HG02973 (cell line): ENCODE measurements at regions not wholly inside any gene's neighbourhood (a gene's known extent, or its start where the extent isn't known, plus 50 kb on each side); places are given as distances from the start of the nearest gene placed in this dataset.
"Not testable (repeated sequence)": the region's sequence is repeated elsewhere in the genome, so short reads cannot be mapped to it uniquely, and the experiment has no call there.

Experiments used
- ATAC-seq: cut with Tn5 transposase; IDR thresholded peaks from one replicate; pipeline ENCODE4 v1.9.1; 2021; ENCODE audit warnings: moderate library complexity; ENCODE audit not compliant: unreplicated experiment

- ATAC-seq, result no peak
Observed at GRCh38 chr11:96760306-96760705, 370.5 kb downstream of the JRKL start.

GRCh38 chr11:96760815-96761214 lies 371.0 kb downstream of the JRKL start:
- no peak for ATAC-seq

DNA sequence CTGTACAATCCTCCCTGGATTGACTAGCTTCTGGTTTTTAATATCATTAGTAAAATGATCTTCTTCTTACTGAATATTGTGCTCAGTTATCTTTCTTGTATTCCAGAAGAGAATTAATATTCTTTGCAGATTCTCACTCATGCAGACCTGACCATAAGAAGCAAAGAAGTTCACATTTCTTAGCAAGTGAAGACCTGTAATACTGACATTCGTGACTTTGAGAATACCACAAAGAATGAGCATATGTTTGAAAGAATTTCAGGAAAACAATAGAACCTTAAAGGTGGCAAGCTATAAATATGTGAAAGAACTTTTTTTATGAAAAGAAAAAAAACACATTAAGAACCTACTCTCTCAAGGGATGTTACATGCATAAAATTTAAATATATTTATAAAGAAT lies 371.6 kb downstream of the JRKL start:
- ATAC-seq, result no peak

DNA sequence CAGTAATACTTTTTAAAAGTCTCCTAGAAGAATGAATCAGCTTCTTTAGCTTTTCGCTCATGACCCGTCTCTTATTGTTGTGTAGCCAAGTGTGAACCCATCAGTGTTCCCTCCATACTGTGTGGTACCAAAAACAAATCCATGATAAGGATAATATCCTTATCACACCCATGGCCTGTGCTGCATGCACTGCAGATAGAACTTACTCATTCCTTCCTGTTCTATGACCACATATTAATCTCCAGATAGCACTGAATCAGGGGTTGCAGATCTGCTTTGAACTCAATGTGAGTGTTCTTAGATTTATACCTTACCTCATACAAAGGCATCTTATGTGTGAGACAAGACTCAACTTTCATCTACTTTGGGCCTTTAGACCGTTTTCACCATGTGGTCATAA lies 373.4 kb downstream of the JRKL start:
- ATAC-seq, result no peak

- no peak for ATAC-seq
Observed at GRCh38 chr11:96778272-96778671, 388.5 kb downstream of the JRKL start.

DNA sequence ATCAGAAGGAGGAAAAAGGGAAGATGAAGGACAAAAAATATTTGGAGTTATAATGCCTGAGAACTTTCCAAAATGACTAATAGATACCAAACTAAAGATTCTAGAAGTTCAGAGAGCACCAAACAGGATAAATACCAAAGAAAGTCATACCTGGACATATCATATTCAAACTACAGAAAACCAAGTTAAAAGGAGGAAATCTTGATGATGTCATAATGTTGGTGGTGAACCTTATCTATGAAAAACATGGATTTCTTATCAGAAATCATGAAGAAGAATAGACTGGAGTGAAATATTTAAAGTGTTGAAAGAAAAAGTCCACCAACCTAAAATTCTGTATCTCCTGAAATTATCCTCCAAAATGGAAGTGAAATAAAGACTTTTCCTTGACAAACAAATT lies 389.2 kb downstream of the JRKL start:
- ATAC-seq, result no peak

- no peak for ATAC-seq
Observed at GRCh38 chr11:96781082-96781481, 391.3 kb downstream of the JRKL start.

DNA sequence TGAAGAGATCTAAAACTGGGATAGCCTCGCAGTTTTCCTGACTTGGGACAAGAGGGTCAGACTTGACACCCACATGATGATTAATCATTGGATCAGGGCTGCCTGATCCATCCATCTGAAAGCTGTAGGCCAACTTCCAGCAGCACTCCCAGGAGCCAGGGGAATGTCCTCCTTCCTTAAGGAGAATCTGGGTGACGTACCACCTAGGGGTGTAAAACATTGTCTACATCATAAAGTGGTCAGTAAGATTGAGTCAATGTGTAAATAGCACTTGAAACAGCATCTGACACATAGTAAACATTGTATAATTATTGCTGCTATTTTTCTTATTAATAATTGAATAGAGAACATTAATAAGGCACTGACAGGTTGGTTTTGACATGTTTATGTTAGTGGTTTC lies 392.8 kb downstream of the JRKL start:
- ATAC-seq, result no peak

- ATAC-seq, result no peak
Observed at GRCh38 chr11:96783311-96783710, 393.5 kb downstream of the JRKL start.

GRCh38 chr11:96785073-96785472 lies 395.3 kb downstream of the JRKL start:
- ATAC-seq, result no peak

DNA sequence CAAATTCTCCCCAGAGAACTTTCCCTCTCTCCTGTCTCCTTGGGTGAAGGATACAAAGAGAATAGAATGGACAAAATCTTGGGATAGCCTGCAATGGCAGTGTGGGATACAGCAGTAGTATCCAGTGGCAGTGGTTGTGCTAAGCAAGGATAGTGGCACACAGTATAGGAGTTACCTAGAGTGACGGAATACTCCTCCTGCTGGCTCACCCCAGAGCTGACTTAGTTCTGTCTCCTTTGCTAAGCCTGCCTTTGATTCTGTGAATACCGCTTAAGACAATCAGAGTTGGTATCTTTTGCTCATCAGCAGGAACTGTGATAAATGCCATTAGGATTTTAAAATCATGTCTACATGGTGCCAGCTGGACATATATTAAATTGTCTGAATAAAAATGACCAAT lies 404.3 kb downstream of the JRKL start:
- no peak for ATAC-seq

DNA sequence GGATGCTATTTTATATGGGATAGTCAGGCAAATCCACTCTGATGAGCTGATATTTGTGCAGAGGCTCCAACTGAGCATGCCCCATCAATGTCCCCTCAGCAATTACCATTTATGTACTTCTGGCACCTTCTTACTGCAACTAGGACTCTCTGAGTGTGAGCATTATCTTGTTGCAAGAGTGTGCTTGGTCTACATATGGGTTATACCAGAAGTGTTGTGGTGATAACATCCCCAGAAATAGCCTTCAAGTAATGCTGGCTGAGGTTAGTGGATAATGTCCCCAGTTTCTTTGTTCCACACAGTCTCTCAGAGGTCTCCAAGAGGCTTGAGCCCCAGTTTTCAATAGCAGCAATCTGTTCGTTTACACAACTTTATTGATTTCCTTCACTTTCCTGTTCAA lies 408.6 kb downstream of the JRKL start:
- ATAC-seq, result no peak

- no peak for ATAC-seq
Observed at GRCh38 chr11:96815236-96815635, 425.4 kb downstream of the JRKL start.

- no peak for ATAC-seq
Observed at GRCh38 chr11:96817482-96818399, 427.9 kb downstream of the JRKL start.

GRCh38 chr11:96827164-96827563 lies 437.4 kb downstream of the JRKL start:
- no peak for ATAC-seq

DNA sequence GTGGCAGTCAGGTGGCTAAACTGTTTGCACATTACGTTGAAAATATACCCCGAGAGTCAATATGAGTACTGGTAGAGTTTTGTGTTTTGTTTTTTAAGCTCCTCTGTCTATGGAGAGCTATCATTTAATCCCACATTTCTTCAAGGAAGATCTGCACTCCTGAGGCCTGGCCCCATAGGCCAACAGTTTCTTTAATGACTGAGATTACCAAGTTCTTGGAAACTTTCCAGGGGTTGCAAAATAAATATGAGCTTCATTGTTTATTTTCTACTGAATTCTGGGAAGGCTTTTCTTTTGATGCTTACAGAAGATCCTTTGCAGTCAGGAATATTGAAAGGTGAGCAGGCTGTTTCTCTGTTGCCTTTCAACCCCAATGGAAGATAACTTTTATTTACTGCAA lies 452.0 kb downstream of the JRKL start:
- ATAC-seq, result no peak

DNA sequence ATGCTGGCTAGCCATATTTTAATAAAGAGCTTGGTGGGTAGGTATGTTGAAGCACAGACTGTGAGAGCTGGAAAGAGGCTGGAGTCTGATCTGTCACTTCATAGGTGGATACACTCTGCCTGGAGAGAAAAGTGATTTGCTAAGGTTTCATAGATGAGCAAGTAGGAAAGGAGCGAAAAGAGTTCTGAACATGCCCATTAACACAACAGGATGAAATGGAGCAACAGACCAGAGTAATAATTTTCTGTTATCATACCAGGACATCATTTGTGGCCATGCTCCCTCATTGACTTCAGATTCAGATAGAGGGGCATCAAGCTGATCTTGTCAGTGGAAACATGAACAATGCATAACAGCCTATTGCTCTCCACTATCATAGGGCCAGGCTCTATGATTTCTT lies 452.9 kb downstream of the JRKL start:
- no peak for ATAC-seq

GRCh38 chr11:96854425-96854824 lies 464.6 kb downstream of the JRKL start:
- no peak for ATAC-seq

DNA sequence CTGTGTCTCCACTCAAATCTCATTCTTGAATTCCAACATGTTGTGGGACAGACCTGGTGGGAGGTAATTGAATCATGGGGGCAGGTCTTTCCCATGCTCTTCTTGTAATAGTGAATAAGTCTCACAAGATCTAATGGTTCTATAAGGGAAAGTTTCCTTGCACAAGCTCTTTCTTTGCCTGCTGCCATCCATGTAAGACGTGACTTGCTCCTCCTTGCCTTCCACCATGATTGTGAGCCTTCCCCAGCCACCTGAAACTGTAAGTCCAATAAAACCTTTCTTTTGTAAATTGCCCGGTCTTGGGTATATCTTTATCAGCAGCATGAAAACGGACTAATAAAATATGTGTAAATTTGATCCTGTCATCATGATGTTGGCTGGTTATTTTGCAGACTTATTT lies 471.9 kb downstream of the JRKL start:
- not testable (repeated sequence) for ATAC-seq

- no peak for ATAC-seq
Observed at GRCh38 chr11:96863520-96863919, 473.7 kb downstream of the JRKL start.

GRCh38 chr11:96865020-96865419 lies 475.2 kb downstream of the JRKL start:
- ATAC-seq, result no peak

DNA sequence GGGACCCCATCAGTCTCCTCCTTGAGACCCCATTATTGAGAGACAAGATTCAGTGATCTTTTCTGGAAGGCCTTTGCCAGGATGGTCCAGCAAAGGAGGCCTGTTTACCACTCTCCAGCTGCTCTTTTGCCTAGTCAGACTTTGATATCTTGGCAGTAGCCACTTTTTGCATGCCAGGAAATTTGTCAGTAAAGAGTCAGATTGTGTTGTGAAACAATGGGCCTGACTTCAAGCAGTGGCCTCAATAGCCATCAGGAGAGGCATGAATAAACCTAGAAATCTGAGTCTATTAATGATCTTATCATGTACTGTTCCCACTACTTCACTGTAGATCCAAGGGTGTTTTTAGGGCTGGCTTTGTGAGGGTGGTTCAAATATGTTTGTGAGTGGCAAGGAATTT lies 479.4 kb downstream of the JRKL start:
- no peak for ATAC-seq

DNA sequence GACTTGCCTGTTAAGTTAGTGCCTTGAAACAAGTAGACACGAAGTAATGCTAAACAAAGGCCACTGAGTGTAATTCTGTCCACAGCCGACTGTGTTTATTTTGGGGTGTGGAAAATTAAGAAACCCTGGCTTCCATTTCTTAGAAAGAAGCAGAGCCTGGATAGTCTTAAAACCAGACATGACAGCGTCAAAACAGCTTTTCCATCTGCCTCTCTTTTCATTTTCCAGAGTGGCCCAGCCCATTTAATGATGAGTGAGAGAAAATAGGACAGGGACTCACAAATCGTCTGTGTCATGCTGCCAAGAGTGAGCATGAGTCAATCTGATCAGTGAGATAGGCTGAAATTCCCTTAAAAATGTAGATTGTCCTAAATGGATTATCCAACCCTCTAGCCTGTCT lies 485.9 kb downstream of the JRKL start:
- no peak for ATAC-seq
